Cardiac muscle cell (in vitro differentiated cells and primary cell): ENCODE measurements at regions not wholly inside any gene's neighbourhood (a gene's known extent, or its start where the extent isn't known, plus 50 kb on each side); places are given as distances from the start of the nearest gene placed in this dataset.

ENCODE experiments used
- DNase-seq, 2 donors: peaks; one replicate each; pipeline versions ENCODE4 v3.0.0 to v3.0.0-alpha.2; 2010 to 2017; ENCODE audit warnings: low read depth in 1 of 2, low spot score in 1 of 2
- H3K27ac ChIP-seq: fragments of 200-600 bp; sonication (generic); 2 replicates; pipeline ENCODE4 v1.5.1; 2016
- H3K27me3 ChIP-seq: fragments of 200-600 bp; sonication (generic); 2 replicates; pipeline ENCODE4 v1.6.0; 2016; ENCODE audit warnings: control low read depth
- H3K36me3 ChIP-seq: fragments of 200-600 bp; sonication (generic); 2 replicates; pipeline ENCODE4 v1.5.1; 2016; ENCODE audit warnings: control low read depth
- H3K4me1 ChIP-seq: fragments of 200-600 bp; sonication (generic); 2 replicates; pipeline ENCODE4 v1.8.1; 2017; ENCODE audit warnings: low read depth, mild to moderate bottlenecking, mixed run types
- H3K4me3 ChIP-seq: fragments of 200-600 bp; sonication (generic); 2 replicates; pipeline ENCODE4 v1.5.1; 2016; ENCODE audit warnings: mild to moderate bottlenecking
- H3K9me3 ChIP-seq: fragments of 200-600 bp; sonication (generic); 2 replicates; pipeline ENCODE4 v1.5.1; 2017; ENCODE audit warnings: low read depth, mild to moderate bottlenecking, control low read depth
- TF ChIP-seq, protein P1 (sequence below): IDR thresholded peaks from 2 replicates; pipeline ENCODE4 v1.5.1; 2012; ENCODE audit warnings: low read depth, mild to moderate bottlenecking, low read length

DNA sequence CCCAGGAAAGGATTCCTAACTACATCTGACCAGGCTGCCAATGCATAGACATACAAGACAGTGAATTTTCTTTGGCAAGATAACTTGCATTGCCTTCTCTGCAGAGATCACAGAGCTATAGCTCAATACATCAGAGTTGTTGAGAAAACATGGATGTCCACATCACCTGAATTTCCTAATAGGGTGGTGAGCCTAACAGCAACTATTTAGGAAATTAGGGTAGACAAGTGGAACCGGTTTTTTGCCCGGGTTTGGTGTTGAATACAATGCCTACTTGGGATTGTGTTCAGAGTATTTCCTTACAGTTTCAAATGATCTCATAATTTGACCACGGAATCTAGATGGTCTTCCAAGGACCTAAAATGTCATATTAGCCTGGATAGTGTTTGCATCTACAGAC, 262.7 kb downstream of the KIF4B start:
- Histone ChIP-seq H3K9me3 (no peaks in the 10 kb centered on the region), H3K4me1 (no peaks in the 10 kb centered on the region), H3K4me3 (no peak overlapping the region), H3K27me3 (no peaks in the 10 kb centered on the region), H3K27ac (no peak overlapping the region), H3K36me3 (no peaks in the 10 kb centered on the region)
- DNase-seq, result no peak
- TF ChIP-seq, protein P1, sequence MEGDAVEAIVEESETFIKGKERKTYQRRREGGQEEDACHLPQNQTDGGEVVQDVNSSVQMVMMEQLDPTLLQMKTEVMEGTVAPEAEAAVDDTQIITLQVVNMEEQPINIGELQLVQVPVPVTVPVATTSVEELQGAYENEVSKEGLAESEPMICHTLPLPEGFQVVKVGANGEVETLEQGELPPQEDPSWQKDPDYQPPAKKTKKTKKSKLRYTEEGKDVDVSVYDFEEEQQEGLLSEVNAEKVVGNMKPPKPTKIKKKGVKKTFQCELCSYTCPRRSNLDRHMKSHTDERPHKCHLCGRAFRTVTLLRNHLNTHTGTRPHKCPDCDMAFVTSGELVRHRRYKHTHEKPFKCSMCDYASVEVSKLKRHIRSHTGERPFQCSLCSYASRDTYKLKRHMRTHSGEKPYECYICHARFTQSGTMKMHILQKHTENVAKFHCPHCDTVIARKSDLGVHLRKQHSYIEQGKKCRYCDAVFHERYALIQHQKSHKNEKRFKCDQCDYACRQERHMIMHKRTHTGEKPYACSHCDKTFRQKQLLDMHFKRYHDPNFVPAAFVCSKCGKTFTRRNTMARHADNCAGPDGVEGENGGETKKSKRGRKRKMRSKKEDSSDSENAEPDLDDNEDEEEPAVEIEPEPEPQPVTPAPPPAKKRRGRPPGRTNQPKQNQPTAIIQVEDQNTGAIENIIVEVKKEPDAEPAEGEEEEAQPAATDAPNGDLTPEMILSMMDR, result no peak

DNA sequence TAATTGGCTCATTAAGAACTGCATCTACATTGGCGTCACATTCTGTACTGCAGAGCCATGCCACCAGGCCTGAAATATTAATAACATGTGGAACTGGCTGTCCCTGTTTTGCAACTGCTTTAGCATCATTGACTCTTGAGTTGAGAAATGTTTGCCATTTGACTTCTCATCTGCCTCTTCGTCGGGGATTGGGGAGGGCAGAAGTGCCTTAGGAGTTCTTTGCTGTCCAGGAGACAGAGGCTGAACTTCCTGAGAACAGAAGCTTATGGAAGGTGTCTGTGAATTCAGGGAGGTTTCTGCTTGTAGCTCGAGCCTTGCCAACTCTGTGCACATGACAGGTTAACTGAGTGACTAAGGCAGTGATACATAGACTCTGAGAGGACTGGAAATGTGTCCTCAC, 265.0 kb downstream of the KIF4B start:
- Histone ChIP-seq H3K4me1 (no peaks in the 10 kb centered on the region), H3K27me3 (no peaks in the 10 kb centered on the region), H3K36me3 (no peaks in the 10 kb centered on the region), H3K27ac (no peak overlapping the region), H3K4me3 (no peak overlapping the region), H3K9me3 (no peaks in the 10 kb centered on the region)
- TF ChIP-seq, protein P1, result no peak
- no peak for DNase-seq

DNA sequence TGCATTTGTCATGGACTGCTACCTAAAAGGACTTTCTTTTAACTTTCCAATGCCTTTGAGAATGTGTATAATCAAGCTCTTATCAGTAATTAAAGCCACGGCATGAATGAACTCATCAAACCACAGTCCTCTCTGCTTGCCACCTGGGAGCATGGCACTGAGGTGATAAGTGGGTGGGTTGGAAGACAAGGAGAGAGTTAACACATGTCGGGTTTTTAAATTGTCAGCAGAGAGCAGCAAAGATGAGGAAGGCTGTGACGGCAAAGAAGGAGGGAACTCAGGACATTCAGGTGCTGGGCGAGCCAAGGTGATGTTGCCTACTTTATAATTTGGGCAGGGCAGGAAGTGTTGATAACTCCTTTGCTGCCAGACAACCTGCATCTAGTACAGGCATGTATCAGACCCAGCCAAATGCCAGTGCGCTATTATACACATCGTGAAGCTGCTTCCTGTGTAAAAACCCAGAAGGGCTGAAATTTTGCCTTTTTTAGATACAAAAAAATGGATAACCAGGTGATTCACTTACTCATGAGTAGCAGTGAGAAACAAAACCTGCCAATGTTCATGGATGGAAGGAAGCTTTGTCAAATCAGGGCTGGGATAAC, 269.1 kb downstream of the KIF4B start:
- Histone ChIP-seq H3K36me3 (no peaks in the 10 kb centered on the region), H3K4me1 (no peaks in the 10 kb centered on the region), H3K4me3 (no peak overlapping the region), H3K27ac (no peak overlapping the region), H3K27me3 (no peaks in the 10 kb centered on the region), H3K9me3 (no peaks in the 10 kb centered on the region)
- DNase-seq, result no peak
- TF ChIP-seq, protein P1, result no peak

DNA sequence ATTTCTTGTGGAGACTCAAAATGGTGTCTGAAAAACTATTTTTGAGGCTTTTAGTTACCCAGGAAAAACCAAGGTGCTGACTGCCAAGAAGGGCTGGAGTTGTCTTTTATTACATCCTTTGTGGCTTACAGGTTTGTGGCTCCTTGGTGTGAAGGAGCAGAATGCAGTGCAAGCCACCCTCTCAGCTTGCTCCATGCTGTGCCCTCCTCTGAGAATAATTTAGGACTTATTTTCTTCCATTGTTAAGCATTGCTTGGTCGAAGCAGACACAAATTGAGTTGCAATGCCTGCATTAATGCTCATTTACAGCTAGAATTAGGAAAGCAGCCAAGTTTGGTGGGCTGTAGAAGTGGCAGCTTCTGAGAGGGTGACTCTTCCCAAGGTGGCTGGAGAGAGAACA, 272.2 kb downstream of the KIF4B start:
- Histone ChIP-seq H3K36me3 (no peaks in the 10 kb centered on the region), H3K27ac (no peak overlapping the region), H3K27me3 (no peaks in the 10 kb centered on the region), H3K4me1 (no peaks in the 10 kb centered on the region), H3K9me3 (no peaks in the 10 kb centered on the region), H3K4me3 (no peak overlapping the region)
- no peak for DNase-seq
- TF ChIP-seq, protein P1, result no peak

DNA sequence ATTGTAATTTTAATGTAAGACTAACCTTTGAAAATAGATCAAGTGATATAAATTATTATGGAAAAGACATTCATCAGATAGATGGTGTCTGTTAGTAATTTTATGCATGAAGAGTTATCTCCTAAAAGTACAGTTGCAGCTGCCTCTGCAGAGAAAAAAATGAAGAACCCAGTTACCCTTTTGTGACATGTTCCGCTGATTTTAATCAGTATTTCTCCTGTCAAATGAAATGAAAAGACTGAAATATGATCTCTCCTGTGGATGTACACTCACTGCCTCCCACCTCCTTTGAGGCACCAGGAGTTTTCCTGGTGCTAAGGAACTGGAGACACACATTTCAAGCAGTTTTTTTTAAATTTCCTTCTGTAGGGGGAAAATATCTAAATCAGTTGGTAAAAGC, 277.4 kb downstream of the KIF4B start:
- no peaks in the 10 kb centered on the region for H3K36me3 ChIP-seq
- H3K4me1 ChIP-seq, result no peaks in the 10 kb centered on the region
- TF ChIP-seq, protein P1, result no peak
- H3K9me3 ChIP-seq, result no peaks in the 10 kb centered on the region
- H3K27me3 ChIP-seq, result no peaks in the 10 kb centered on the region
- DNase-seq, result no peak
- no peak overlapping the region for H3K27ac ChIP-seq
- no peak overlapping the region for H3K4me3 ChIP-seq
